HG03045 (cell line): ENCODE measurements at regions not wholly inside any gene's neighbourhood (a gene's known extent, or its start where the extent isn't known, plus 50 kb on each side); places are given as distances from the start of the nearest gene placed in this dataset.
"Not testable (repeated sequence)": the region's sequence is repeated elsewhere in the genome, so short reads cannot be mapped to it uniquely, and the experiment has no call there.

ENCODE experiments used
- ATAC-seq: cut with Tn5 transposase; IDR thresholded peaks from one replicate; pipeline ENCODE4 v1.9.1; 2021; ENCODE audit warnings: mild to moderate bottlenecking, moderate library complexity; ENCODE audit not compliant: unreplicated experiment

DNA sequence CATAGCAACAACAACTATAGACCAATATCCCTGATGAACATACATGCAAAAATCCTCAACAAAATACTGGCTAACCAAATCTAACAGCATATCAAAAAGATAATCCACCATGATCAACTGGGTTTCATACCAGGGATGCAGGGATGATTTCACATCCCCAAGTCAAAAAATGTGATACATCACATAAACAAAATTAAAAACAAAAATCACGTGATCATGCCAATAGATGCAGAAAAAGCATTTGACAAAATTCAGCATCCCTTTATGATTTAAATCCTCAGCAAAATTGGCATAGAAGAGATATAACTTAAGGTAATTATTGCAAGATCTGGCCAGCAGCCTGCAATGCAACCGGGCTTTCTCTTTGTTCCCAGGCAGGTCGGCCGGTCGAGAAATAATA lies 735.1 kb upstream of the SGO1 start:
- ATAC-seq, result not testable (repeated sequence)

DNA sequence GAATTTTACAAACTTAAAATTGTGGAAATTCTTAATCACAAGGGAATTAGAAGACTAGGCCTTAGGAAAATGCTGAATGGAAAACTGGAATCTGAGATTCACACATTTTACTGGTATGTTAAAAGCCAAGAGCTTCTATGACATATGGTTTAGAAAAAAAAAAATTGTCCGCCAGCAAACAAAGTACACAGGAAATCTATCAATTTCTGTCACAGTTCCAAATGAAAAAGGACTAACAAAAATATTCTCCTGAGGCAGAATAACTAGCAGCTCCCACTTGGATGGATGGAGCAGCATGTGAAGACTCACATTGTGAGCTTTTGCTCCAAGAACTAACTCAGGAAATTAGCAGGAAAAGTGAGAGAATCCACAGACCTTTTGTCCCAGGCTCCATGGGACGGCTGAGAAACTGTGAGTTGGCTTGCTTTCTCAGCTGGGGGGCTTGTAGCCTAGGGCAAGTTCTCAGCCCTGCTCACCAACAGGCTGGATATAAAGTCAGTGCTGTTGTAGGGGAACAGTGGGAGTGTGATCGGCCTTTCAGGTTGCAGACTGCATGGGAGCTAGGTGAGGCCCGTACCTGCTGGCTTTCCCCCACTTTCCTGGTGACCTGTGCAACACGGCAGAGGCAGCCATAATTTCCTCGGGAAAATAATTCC lies 731.1 kb upstream of the SGO1 start:
- no peak for ATAC-seq

DNA sequence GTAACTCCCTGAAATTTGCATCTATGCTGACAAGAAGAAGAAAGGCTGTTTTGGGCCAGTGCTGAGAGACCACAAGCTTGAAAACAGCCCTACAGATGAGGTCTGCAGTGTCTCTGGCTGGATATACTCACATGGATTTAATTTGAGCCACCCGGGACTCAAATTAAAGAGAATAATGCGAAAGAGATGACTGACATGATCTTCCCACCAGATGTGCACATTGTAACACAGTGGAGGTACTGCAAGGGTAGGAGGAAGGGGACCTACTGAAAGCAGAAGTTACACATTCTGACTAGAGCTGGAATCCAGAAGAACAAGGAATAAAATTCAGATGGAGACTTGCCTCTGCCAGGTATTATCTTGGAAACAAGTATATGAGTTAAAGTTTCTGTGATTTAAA lies 728.3 kb upstream of the SGO1 start:
- no peak for ATAC-seq

DNA sequence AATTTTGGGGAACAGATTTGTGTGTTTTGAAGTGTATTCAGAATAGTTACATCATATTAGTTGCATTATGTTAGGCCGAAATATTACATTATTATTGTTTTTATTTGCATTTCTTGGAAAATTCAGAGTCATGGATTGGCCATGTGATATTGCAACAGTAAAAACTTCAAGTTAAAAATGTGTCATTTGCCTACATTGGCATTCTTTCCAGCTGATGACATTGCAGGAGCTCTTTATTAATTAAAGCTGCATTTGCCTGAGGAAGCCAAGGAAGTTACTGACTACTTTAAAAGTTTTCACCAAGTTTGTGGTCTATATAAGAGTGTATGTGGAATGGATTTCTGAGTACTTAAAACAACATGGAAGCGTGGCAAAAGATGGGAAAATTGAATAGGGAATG lies 726.4 kb upstream of the SGO1 start:
- ATAC-seq, result no peak

DNA sequence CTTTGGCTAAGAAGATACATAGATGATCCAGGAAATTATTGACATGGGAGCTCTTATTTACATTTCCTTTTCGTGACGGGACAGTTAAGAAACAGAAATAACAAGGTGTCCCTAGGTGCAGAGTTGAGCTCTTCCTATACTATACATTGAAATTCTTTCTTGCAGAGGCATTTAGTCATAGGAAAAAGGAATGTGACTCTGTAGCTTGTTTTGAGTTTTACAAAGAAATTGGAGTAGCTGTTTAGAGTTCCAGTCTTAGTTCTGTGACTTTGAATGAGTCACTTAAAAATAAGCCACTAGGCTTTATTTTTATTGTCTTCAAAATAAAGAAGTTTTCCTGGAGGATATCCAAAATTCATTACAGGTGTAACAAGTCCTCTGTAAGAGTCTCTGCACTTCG lies 723.5 kb upstream of the SGO1 start:
- ATAC-seq, result no peak

DNA sequence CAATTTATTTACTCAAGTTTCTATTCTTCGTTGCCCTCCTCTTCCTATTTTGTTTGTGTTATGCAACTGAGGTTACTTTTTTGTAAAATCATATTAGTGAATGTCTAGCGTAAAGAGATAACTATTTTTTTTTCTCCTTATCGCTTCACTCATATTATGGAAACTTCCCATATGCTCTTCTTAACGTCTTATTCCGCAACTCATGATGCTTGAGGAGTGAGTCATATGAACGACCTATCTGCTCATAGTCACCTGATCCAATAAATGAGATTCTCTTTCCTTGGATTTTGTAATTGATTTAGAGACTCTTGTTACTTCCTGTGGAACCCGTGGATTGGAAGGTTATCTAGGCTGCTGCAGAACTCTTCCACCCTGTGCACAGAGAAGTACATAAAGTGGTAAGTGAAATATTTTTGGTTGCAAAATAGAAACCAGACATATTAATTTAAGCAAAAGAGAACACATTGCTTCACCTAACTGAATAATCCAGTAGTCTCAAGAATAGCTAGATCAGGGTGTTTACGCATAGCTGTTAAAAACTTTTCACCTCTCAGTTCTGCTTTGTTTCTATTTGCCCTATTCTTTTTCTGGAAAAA lies 719.3 kb upstream of the SGO1 start:
- no peak for ATAC-seq

DNA sequence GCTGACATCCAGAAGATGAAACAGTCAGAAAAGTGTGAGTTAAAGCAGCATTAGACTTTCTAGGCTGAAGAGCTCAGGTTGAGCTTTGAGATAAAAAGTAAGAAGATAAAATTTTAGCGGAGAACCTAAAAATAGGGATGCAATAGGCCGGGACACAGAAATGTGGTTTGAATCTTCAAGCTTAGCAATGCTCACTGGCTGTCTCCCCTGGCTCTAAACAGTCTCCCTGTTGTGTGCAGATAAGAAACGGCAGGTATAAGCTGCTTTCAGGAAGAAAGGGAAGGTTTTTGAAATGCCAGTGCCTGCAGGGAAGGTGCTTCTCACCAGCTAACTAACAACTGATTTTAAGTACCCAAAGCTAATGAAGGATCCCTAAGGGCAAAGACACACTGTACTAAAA lies 718.7 kb upstream of the SGO1 start:
- ATAC-seq, result no peak

DNA sequence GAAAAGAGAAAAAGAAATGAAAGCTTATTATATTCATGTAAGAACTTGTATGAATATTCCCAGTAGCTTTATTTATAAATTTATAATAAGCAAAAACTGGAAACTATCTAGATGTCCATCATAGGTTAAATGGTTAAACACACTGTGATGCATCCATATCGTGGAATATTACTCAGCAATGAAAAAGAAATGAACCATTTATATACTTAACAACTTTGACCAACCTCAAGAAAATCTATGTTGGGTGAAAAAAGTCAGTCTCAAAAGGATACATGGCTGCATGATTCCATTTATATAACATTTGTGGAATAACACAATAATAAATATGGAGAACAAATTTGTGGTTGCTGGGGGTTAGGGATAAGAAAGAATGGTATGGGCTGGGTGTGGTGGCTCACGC lies 713.0 kb upstream of the SGO1 start:
- ATAC-seq, result no peak

DNA sequence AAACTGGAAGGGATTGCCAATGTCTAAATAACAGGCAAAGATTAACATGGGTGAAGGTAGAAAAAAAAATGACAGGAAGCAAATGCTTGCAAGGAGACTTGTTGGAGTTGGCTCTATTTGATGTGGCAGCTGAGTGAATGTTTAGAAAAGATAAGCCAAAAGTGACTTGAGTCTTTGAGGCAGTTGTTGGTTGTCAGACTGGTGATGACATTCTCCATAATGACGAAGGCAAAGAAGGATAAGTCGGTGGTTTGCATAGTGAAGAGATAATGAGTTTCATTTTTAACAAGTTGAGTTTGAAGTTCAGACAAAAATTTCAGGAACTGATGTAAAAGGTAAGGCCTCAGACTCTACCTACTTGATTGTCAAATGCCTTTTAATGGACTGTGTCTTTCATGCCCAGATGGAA lies 704.1 kb upstream of the SGO1 start:
- no peak for ATAC-seq

DNA sequence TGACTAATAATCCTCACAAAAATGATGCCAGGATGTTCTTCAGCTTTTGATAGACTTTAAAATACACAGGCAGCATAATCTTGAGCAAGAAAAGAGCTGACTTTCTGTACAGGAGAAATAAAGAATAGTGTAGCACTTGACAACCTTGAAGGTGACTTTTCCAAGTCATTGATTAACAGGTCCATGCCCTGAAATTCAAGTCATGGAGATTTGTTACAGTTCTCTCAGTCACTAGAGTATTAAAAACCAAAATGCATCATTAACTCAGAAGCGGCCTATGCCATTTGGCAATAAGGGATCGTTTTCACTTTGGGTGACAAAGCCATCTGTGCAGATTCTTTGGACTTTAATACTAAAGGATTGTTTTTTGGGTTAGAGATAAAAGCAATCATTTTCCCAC lies 692.7 kb upstream of the SGO1 start:
- no peak for ATAC-seq

DNA sequence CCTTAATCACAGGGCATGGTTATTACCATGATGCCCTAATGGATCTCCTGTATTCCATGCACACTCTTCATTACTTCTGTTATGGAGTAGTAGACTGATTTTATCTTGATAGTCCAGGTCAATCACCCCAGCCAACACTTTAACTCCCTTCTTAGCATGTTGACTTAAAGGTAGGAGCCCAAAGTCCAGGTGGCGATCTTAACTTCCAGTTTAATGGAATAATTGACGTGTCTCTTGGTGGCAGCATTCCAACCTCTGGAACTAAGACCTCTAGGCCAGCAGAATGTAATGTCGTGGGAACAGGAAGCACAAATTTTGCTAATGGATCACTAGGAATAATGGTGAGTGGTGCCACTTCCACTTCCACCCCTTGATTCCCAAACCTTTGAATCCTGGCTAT lies 687.2 kb upstream of the SGO1 start:
- no peak for ATAC-seq

DNA sequence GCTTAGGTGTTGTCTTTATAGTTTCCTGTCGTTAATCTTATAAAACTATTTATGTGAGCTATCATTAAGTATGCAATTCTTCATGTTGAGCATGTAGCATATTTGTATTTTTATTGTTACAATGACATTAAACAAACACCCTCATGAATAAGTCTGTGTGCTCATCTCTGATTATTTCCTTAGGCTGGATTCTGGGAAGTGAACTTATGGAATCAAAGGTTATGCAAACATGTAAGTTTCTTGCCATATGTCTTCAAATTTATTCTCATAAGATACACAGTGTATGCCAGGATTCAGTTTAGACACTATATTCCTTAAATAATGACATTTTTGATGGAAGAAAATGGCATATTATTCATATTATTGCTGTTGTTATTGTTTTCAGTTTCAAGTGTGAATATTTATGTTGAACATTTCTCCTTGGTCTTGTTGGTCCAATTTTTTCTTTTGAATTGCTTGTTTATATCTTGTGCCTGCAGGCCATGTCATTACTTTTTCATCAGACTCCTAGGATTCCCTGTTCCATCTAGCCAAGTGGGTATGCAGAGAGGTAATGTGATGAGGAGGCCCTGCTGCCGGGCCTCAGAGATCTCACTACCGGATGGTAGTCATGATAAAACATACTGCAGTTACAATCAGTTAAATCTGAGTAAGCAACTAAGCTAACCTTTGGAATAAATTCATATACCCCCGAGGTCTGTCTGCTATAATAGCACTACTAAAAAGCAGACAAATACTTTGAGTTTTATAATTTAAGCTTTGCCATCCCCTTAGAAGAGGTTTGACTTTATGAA lies 684.3 kb upstream of the SGO1 start:
- no peak for ATAC-seq

DNA sequence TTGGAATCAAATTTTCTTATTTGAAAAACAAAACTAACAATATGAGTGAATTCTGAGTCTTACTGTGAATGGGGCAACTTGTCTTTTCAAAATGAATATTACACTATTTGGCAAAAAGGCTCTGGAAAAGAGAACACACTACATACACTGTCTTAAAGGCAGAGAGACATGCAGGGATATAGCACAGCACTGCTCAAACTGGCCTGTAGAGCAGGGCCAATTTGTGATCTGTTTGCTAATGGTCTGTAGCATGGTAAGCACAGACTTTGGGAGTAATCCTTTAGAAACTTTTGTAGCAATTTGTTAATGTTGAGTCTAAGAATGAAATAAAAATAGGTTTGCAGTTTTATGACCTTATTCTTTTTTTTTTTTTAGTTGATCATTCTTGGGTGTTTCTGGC lies 679.8 kb upstream of the SGO1 start:
- ATAC-seq, result no peak

DNA sequence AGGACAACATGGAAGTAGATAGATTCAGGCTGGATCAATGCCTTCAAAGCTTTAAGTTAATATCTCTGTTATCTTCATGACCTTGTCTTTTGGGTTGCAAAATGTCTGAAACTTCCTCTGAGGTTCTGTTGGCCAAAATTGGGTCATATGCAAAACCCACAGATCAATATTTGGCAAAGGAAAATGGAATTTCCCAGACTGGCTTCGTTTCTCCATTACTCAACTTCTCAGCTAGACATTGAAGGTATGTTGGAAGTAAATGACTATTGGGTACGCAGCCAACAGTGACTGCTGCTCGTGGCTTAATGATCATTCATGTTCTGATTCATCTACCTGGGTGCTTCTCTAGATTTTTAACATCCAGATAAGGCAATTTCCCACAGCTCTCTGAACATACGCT lies 675.4 kb upstream of the SGO1 start:
- ATAC-seq, result no peak

DNA sequence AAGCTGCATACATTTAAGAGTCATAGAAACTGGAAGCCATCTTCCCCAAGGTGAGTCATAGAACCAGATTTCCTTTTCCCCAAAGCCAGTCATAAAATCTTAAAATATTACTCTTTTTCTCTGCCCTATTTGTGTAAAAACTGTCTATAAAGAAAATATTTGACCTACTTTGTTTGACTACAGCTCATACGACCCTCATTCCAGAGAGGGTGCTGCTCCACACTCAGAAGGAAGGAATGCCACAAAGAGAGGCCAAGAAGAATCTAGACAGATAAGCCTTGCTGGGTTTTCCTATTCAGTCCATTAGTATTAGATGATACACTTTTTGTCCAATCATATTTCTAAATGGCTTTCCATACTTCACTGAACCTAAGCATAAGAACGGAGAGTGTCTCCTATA lies 671.6 kb upstream of the SGO1 start:
- no peak for ATAC-seq

DNA sequence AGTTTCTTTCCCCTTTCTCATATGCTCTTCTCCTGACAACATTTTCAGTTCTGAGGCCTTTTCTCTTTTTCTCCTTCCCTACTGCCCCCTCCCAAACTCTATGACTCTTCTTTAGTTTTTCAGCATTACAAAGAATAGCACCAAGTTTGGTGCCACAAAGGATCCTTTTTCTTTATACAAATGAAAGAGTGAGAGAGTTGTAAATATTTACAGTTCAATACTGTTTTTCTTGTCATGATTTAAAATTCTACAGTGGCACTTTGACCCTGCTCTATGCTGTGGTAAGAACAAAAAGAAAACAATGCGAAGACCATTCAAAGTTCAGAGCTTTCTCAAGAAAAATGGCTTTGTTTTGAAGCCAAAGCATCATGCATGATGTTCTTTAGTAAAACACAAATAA lies 667.9 kb upstream of the SGO1 start:
- ATAC-seq, result no peak

DNA sequence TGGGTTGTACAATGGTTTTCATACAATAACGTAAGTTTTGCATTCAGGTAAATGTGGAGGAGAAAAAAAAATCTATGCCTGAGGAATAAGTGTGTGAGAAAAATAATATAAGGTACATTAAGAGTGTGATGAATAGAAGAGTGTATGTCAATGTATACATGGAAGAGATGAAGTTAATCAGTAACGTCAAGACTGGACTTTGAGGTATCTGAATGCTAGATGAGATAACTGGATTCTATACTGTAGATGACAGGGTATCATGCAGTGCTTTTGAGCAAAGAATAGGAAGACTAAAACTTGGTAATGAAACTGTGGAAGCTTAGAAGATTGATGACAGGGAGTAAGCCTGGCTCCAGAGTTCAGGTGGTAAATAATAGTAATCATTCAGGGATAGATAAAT lies 666.7 kb upstream of the SGO1 start:
- ATAC-seq, result no peak

DNA sequence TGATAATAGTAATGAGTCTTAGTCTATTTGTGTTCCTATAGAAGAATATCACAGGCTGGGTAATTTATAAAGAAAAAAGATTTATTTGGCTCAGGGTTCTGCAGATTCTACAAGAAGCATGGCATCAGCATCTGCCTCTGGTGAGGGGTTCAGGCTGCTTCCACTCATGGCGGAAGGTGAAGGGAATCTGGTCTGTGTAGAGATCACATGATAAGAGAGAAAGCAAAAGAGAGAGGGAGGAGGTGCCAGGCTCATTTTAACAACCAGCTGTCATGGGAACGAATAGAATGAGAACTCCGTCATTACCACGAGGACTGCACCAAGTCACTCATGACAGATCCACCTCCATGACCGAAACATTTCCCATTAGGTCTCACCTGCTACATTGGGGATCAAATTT lies 664.0 kb upstream of the SGO1 start:
- ATAC-seq, result no peak

DNA sequence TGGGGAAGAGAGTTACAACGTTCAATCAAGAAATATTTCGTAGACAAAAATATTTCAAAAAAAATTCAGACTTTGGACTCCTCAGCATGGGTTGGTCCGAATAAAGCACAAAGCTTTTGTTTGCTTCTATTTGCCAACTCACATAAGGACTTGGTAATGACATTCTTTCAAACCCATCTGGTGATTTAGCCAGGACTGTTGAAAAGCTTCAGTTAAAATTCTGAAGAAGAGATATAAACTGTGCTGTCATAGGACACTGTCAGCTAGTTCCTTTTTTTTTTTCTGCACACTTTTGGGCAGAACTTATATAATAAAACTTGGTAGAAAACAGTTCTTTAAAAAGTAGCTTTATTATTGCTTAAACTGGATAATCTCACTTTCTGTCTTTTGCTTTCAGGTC lies 660.8 kb upstream of the SGO1 start:
- no peak for ATAC-seq

DNA sequence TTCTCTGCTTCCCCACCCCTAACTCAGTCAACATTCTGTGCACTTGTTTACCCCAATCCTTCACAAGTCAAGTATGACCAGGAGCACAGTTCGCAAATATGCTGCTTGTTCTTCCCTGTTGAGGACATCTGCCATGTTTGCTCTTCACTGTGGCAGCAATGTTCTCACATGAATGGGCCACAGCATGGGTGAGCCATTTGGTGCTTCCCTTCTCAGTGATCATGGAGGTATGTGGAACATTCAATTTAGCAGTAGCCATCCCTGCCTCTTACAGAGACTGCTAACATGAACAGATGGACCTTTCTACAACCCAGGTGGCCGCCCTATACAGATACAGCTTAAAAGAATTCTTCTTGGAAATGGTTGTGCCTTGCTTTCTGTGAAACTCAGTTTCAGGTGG lies 660.1 kb upstream of the SGO1 start:
- ATAC-seq, result no peak

DNA sequence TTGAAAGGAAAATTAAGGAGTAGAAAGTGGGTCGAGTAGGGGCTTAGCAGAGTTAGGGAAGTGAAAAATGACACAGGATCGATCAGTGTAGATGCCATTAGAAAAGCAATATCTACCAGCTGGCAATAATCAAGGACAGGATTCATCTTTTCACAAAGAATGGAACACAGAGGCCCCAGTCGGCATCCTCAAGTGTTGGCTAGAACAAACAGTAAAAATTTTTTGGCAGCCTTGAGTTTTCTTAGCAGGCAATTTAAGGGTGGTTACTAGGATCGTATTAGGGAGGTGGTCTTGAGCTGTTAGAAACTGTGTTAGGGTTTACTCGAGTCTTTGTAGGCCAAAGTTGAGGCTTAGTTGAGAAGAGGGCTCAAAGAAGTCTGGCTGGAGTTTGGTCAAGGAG lies 658.8 kb upstream of the SGO1 start:
- no peak for ATAC-seq
